Upper lobe of left lung (tissue), 6 donors: ENCODE measurements at regions not wholly inside any gene's neighbourhood (a gene's known extent, or its start where the extent isn't known, plus 50 kb on each side); places are given as distances from the start of the nearest gene placed in this dataset.

ENCODE experiments used
- ATAC-seq, 2 donors: fragments of 200-7000 bp; cut with Tn5 transposase; one replicate each; pipeline ENCODE4 v1.9.1; 2022; ENCODE audit warnings: mild to moderate bottlenecking in 2 of 2, moderate library complexity in 2 of 2; ENCODE audit not compliant: low FRiP score in 2 of 2
- DNase-seq, 2 donors: peaks; one replicate each; pipeline ENCODE4 v3.0.0-alpha.2; 2019 to 2020
- H3K27ac ChIP-seq, 4 donors: fragments of 200-600 bp; sonication (generic); one replicate each; pipeline ENCODE4 v1.5.1; 2016 to 2019
- H3K27me3 ChIP-seq, 4 donors: fragments of 200-600 bp; sonication (generic); one replicate each; pipeline ENCODE4 v1.5.1; 2017 to 2019
- H3K36me3 ChIP-seq, 4 donors: fragments of 200-600 bp; sonication (generic); one replicate each; pipeline ENCODE4 v1.5.1; 2016 to 2019
- H3K4me1 ChIP-seq, 4 donors: fragments of 200-600 bp; sonication (generic); one replicate each; pipeline ENCODE4 v1.5.1; 2018 to 2019
- H3K4me3 ChIP-seq, 4 donors: fragments of 200-600 bp; sonication (generic); one replicate each; pipeline ENCODE4 v1.5.1; 2017 to 2019; ENCODE audit warnings: mild to moderate bottlenecking in 2 of 4, moderate library complexity in 1 of 4
- H3K9me3 ChIP-seq, 4 donors: fragments of 200-600 bp; sonication (generic); one replicate each; pipeline ENCODE4 v1.5.1; 2018 to 2019
- CTCF ChIP-seq, 6 experiments: fragments of 450-650 bp in 4 of 6; fragments of 200-600 bp in 2 of 6; sonication (generic) in 2 of 6; IDR thresholded peaks; one replicate each; pipeline ENCODE4 v1.5.1; 2016 to 2019; ENCODE audit warnings: antibody characterized with exemption in 6 of 6
- EP300 ChIP-seq, 4 donors: sonication (generic); formaldehyde crosslinking; IDR thresholded peaks; one replicate each; pipeline ENCODE4 v1.5.1; 2017; ENCODE audit warnings: antibody characterized with exemption in 4 of 4, control low read depth in 2 of 4
- POLR2A ChIP-seq, 4 donors: fragments of 450-650 bp; IDR thresholded peaks; one replicate each; pipeline ENCODE4 v1.5.1; 2016 to 2017; ENCODE audit warnings: antibody characterized with exemption in 4 of 4, mild to moderate bottlenecking in 2 of 4
- POLR2AphosphoS5 ChIP-seq, 2 donors: sonication (generic); formaldehyde crosslinking; IDR thresholded peaks; one replicate each; pipeline ENCODE4 v1.5.1; 2017; ENCODE audit warnings: antibody characterized with exemption in 2 of 2
- WGBS, 2 donors: methylation state at CpG; one replicate each; pipeline ENCODE4 v1.1.5; 2017 to 2018; 5-methylcytosine and 5-hydroxymethylcytosine counted together
- donor health status: DM: no; HTN: no; CAD: no; lungs with moderate emphysema.
- donor health status: DM: no; HTN: yes; CAD: no; lungs with severe emphysema.

DNA sequence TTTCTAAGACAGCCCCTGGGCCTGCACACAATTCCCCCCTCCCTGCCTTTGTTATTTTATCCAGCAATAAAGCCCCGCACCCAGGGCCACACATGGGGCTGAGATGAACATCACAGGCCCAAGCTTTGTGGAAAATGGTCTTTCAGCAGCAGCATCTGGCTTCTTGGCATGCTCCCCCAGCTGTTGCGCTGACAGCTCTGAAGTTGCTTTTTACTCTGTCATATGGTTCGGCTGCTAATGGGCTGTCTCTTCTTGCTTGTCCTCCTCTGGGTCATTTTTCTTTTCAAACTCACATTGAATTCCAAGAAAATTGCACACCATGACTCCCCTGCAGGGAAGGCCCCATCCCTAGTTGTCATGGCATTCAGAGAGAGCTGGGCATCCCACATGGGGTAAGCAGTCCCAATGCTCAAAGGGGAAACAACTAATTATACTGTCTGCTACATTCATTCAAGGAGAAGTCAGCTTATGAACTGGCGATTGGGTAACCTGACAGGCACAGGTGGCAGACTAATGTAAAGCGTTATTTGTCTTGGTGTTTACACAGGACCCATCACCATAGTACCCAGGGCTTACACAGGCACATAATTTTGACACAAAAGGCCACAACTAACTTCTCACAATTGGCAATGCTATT lies 74.0 kb upstream of the CDKN3 start:
- 87 to 89% methylated on average over 5 of the region's 5 CpGs for WGBS, 2 donors
- no peak for TF ChIP-seq POLR2A (IDR thresholded peaks at IDR 0.05)
- no peak for TF ChIP-seq CTCF (IDR thresholded peaks at IDR 0.05)
- no peak for TF ChIP-seq POLR2AphosphoS5 (IDR thresholded peaks at IDR 0.05)
- no peak for TF ChIP-seq EP300 (IDR thresholded peaks at IDR 0.05)
- Histone ChIP-seq H3K4me3 (no peak overlapping the region), H3K36me3 (no peaks in the 10 kb centered on the region), H3K27me3 (no peaks in the 10 kb centered on the region), H3K4me1 (no peaks in the 10 kb centered on the region), H3K9me3 (no peaks in the 10 kb centered on the region), H3K27ac (no peak overlapping the region)
- DNase-seq = no peak
- ATAC-seq = no peak

DNA sequence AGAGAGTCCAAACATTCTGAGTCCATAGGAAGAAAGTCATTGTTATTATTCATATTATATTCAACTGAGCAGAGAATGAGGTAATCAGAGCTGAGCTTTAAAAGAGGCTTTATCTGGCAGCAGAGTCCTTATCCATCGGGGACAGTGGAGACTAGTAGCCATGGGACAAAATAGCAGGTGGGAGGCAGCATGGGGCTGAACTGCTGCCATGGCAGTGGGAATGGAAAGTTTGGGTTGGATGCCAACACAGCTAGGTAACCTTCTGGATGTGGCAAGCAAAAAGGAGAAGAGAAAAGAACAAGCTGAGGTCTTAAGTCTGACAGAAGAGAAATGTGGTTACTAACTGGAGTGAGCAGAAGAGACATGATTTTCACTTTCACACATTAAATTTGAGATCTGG lies 71.0 kb upstream of the CDKN3 start:
- no peak for DNase-seq
- TF ChIP-seq CTCF (IDR thresholded peaks at IDR 0.05) (no peak), POLR2AphosphoS5 (IDR thresholded peaks at IDR 0.05) (no peak), POLR2A (IDR thresholded peaks at IDR 0.05) (no peak), EP300 (IDR thresholded peaks at IDR 0.05) (no peak)
- H3K27ac ChIP-seq = no peak overlapping the region
- H3K36me3 ChIP-seq = no peaks in the 10 kb centered on the region
- no peak overlapping the region for H3K4me3 ChIP-seq
- peaks cover 0 to 11% (median 7%) of the 10 kb centered on the region in 4 donors for H3K4me1 ChIP-seq
- no peaks in the 10 kb centered on the region for H3K27me3 ChIP-seq
- 82 to 85% methylated on average over 1 of the region's 1 CpG for WGBS, 2 donors
- no peaks in the 10 kb centered on the region for H3K9me3 ChIP-seq
- no peak for ATAC-seq

DNA sequence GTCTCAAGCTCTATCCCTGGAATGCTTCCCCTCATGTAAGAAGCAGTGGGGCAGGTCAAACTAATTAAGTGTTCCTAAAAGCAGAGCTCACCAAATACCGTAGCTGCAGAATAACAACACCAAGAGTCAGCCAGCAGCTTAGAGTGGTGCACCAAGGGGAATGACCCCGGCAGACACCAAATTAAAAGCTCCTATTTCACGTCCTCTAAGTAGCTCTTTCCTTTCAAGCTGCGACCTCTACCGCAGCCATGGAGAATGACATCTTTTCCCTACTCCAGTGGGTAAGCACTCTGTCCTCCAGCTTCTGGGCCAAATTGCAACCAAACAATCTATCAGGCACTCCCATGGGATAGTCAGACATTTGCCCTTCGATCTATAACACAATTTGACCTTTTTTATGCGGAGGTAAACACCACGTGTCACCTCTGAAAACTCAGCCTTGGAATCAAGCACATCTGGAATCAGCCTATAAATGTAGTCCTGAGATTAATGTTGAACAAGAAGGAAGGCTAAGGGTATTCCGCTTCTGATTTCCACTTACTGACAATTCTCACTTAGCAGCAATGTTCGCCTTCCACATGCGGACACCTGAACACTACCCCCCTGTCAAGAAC lies 67.6 kb upstream of the CDKN3 start:
- no peak overlapping the region for H3K27ac ChIP-seq
- WGBS, 2 donors = 40 to 47% methylated on average over 11 of the region's 11 CpGs
- TF ChIP-seq EP300 (IDR thresholded peaks at IDR 0.05) (no peak), POLR2AphosphoS5 (IDR thresholded peaks at IDR 0.05) (no peak), POLR2A (IDR thresholded peaks at IDR 0.05) (no peak), CTCF (IDR thresholded peaks at IDR 0.05) (peak in 5 of 6 experiments; percentile 46 to 68 (median 61))
- no peak overlapping the region for H3K4me3 ChIP-seq
- ATAC-seq (peak in 1 of 2 donors; percentile 83), DNase-seq (peak in 1 of 2 donors; percentile 30)
- H3K27me3 ChIP-seq = no peaks in the 10 kb centered on the region
- no peaks in the 10 kb centered on the region for H3K36me3 ChIP-seq
- peaks cover 0 to 11% (median 9%) of the 10 kb centered on the region in 4 donors for H3K4me1 ChIP-seq
- no peaks in the 10 kb centered on the region for H3K9me3 ChIP-seq

DNA sequence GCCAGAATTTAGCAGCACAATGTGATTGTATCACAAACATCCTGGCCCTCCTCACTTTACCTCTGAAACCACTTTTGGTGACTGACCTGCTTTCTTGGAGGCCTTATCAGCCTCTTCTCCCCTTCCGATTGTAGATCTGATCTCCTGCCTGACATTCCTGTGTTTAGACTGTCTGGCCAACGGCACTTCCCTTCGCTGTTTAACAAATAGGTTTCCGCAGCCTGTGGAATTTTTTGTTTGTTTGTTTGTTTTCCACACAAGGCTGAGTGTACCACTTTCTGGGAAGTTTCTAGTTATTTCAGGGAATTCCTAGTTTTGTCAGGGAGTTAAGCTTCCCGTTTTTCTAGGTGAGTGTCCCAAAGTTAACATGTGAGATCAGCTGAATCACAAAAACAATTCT lies 65.9 kb upstream of the CDKN3 start:
- no peaks in the 10 kb centered on the region for H3K36me3 ChIP-seq
- 49 to 50% methylated on average over 5 of the region's 5 CpGs for WGBS, 2 donors
- H3K9me3 ChIP-seq = no peaks in the 10 kb centered on the region
- H3K4me3 ChIP-seq = no peak overlapping the region
- DNase-seq (no peak), ATAC-seq (no peak)
- H3K4me1 ChIP-seq = peaks cover 0 to 11% (median 9%) of the 10 kb centered on the region in 4 donors
- peak overlapping the region in 1 of 4 donors; percentile 53 for H3K27ac ChIP-seq
- H3K27me3 ChIP-seq = no peaks in the 10 kb centered on the region
- peak; percentile 14 to 29 for TF ChIP-seq POLR2AphosphoS5 (IDR thresholded peaks at IDR 0.05)
- no peak for TF ChIP-seq POLR2A (IDR thresholded peaks at IDR 0.05)
- TF ChIP-seq CTCF (IDR thresholded peaks at IDR 0.05) = no peak
- TF ChIP-seq EP300 (IDR thresholded peaks at IDR 0.05) = no peak
